GM23338 (cell line): ENCODE measurements at regions not wholly inside any gene's neighbourhood (a gene's known extent, or its start where the extent isn't known, plus 50 kb on each side); places are given as distances from the start of the nearest gene placed in this dataset.

Experiments
- ATAC-seq: fragments of 200-7000 bp; cut with Tn5 transposase; 3 replicates; pipeline ENCODE4 v1.9.1; 2020
- DNase-seq: peaks from one replicate; pipeline ENCODE4 v3.0.0-alpha.2; 2015; ENCODE audit warnings: low spot score
- H2AFZ ChIP-seq: fragments of 200-600 bp; sonication (generic); 2 replicates; pipeline ENCODE4 v1.8.0; 2016; ENCODE audit warnings: antibody characterized with exemption, mild to moderate bottlenecking, moderate library complexity
- H3F3A ChIP-seq: fragments of 200-600 bp; sonication (generic); replicated peaks from 2 replicates; pipeline ENCODE4 v1.8.0; 2017; ENCODE audit warnings: antibody characterized with exemption, mixed run types, low read depth
- H3K27ac ChIP-seq: fragments of 200-600 bp; sonication (generic); 2 replicates; pipeline ENCODE4 v1.6.1; 2016; ENCODE audit warnings: low read depth
- H3K27me3 ChIP-seq: fragments of 200-600 bp; sonication (generic); 2 replicates; pipeline ENCODE4 v1.8.0; 2016; ENCODE audit warnings: mild to moderate bottlenecking, mixed run types, moderate library complexity; ENCODE audit not compliant: insufficient read depth
- H3K36me3 ChIP-seq: fragments of 200-600 bp; sonication (generic); 2 replicates; pipeline ENCODE4 v1.8.0; 2016; ENCODE audit warnings: mild to moderate bottlenecking; ENCODE audit not compliant: insufficient read depth
- H3K4me1 ChIP-seq: fragments of 200-600 bp; sonication (generic); 2 replicates; pipeline ENCODE4 v1.8.0; 2016; ENCODE audit warnings: mild to moderate bottlenecking, moderate library complexity; ENCODE audit not compliant: insufficient read depth
- H3K4me2 ChIP-seq: fragments of 200-600 bp; sonication (generic); 2 replicates; pipeline ENCODE4 v1.7.1; 2017; ENCODE audit warnings: mixed run types
- H3K4me3 ChIP-seq: fragments of 200-600 bp; sonication (generic); 2 replicates; pipeline ENCODE4 v1.6.1; 2016; ENCODE audit warnings: mixed run types
- H3K79me2 ChIP-seq: fragments of 200-600 bp; sonication (generic); replicated peaks from 2 replicates; pipeline ENCODE4 v1.8.0; 2017; ENCODE audit warnings: mild to moderate bottlenecking; ENCODE audit not compliant: insufficient read depth
- H3K9me2 ChIP-seq: fragments of 200-600 bp; sonication (generic); 2 replicates; pipeline ENCODE4 v1.8.0; 2017; ENCODE audit not compliant: insufficient read depth
- H4K20me1 ChIP-seq: fragments of 200-600 bp; sonication (generic); replicated peaks from 2 replicates; pipeline ENCODE4 v1.8.0; 2017; ENCODE audit warnings: mild to moderate bottlenecking; ENCODE audit not compliant: insufficient read depth
- H3K27ac Mint-ChIP-seq: 2 replicates; pipeline ENCODE4 v1.8.0; 2020; ENCODE audit warnings: inconsistent platforms, mild to moderate bottlenecking, moderate library complexity, mixed read lengths
- H3K27me3 Mint-ChIP-seq: 3 replicates; pipeline ENCODE4 v1.8.0; 2022; ENCODE audit warnings: low read depth, mild to moderate bottlenecking, moderate library complexity, mixed read lengths, inconsistent platforms; ENCODE audit not compliant: insufficient read depth, poor library complexity
- H3K36me3 Mint-ChIP-seq: 3 replicates; pipeline ENCODE4 v1.8.0; 2021; ENCODE audit warnings: low read depth, mild to moderate bottlenecking, inconsistent platforms, moderate library complexity, mixed read lengths
- H3K4me1 Mint-ChIP-seq: 3 replicates; pipeline ENCODE4 v1.8.0; 2020; ENCODE audit warnings: mild to moderate bottlenecking, inconsistent platforms, mixed read lengths
- H3K4me3 Mint-ChIP-seq: 3 replicates; pipeline ENCODE4 v1.8.0; 2021; ENCODE audit warnings: moderate library complexity, mild to moderate bottlenecking, inconsistent platforms, mixed read lengths
- H3K9me3 Mint-ChIP-seq: 3 replicates; pipeline ENCODE4 v1.8.0; 2020; ENCODE audit warnings: moderate library complexity, mild to moderate bottlenecking, inconsistent platforms, mixed read lengths
- CREB1 ChIP-seq: fragments of 250-450 bp; sonication (Bioruptor Pico); IDR thresholded peaks from 2 replicates; pipeline ENCODE4 v1.5.0; 2020; ENCODE audit warnings: low read depth, mild to moderate bottlenecking, moderate library complexity
- ETS1 ChIP-seq: IDR thresholded peaks from 2 replicates; pipeline ENCODE4 v1.6.1; 2016; ENCODE audit warnings: antibody characterized with exemption
- EZH2phosphoT487 ChIP-seq: fragments of 200-600 bp; sonication (generic); IDR thresholded peaks from one replicate; pipeline ENCODE4 v1.8.1; 2018; ENCODE audit warnings: antibody characterized with exemption; ENCODE audit not compliant: unreplicated experiment
- JUNB ChIP-seq: IDR thresholded peaks from one replicate; pipeline ENCODE4 v1.6.1; 2016; ENCODE audit warnings: antibody characterized with exemption; ENCODE audit not compliant: unreplicated experiment
- POLR2AphosphoS5 ChIP-seq: IDR thresholded peaks from 2 replicates; pipeline ENCODE4 v1.6.1; 2016; ENCODE audit warnings: antibody characterized with exemption, low read depth
- REST ChIP-seq: IDR thresholded peaks from one replicate; pipeline ENCODE4 v1.6.1; 2018; ENCODE audit warnings: antibody characterized with exemption; ENCODE audit not compliant: unreplicated experiment
- STAT1 ChIP-seq: IDR thresholded peaks from one replicate; pipeline ENCODE4 v1.6.1; 2016; ENCODE audit warnings: antibody characterized with exemption; ENCODE audit not compliant: unreplicated experiment
- ZNF114 ChIP-seq: fragments of 250-450 bp; sonication (Bioruptor Pico); IDR thresholded peaks from 2 replicates; pipeline ENCODE4 v1.5.0; 2020; ENCODE audit warnings: mild to moderate bottlenecking, moderate library complexity
- ZNF462 ChIP-seq: fragments of 250-450 bp; sonication (Bioruptor Pico); IDR thresholded peaks from 2 replicates; pipeline ENCODE4 v1.5.0; 2020; ENCODE audit warnings: mild to moderate bottlenecking, moderate library complexity

- no peaks in the 10 kb centered on the region for H4K20me1 ChIP-seq
- H3K9me2 ChIP-seq: 0 out of 2 replicates have a peak, but pooled peaks cover 6% of the 10 kb centered on the region
- Mint-ChIP-seq H3K4me3 (no peak overlapping the region), H3K27ac (no peak overlapping the region), H3K4me1 (peaks cover 9% of the 10 kb centered on the region), H3K27me3 (no peaks in the 10 kb centered on the region), H3K36me3 (no peaks in the 10 kb centered on the region), H3K9me3 (no peaks in the 10 kb centered on the region)
- no peak overlapping the region for H3K27ac ChIP-seq
- TF ChIP-seq CREB1 (CRISPR knock-in tag) (no peak), POLR2AphosphoS5 (no peak), ZNF114 (CRISPR knock-in tag) (no peak), JUNB (no peak)
- H3K4me2 ChIP-seq: no peak overlapping the region
- no peak overlapping the region for H3K4me3 ChIP-seq
- H3F3A ChIP-seq: no peaks in the 10 kb centered on the region
- peaks cover 11% of the 10 kb centered on the region; the same call in 1 of the 2 replicates for H3K79me2 ChIP-seq
- no peak for DNase-seq
- ATAC-seq: no peak
- H2AFZ ChIP-seq: no peak overlapping the region
- no peaks in the 10 kb centered on the region for H3K27me3 ChIP-seq
- no peaks in the 10 kb centered on the region for H3K36me3 ChIP-seq
- H3K4me1 ChIP-seq: peaks cover 9% of the 10 kb centered on the region; the same call in 1 of the 2 replicates
Observed at GRCh38 chr3:115332998-115333397, 185.9 kb upstream of the ZBTB20 start.

- H3K27ac Mint-ChIP-seq: no peak overlapping the region
- Histone ChIP-seq H3K79me2 (peaks cover 6% of the 10 kb centered on the region; the same call in 1 of the 2 replicates), H3K9me2 (0 out of 2 replicates have a peak, but pooled peaks cover under 1% of the 10 kb centered on the region), H3K27me3 (no peaks in the 10 kb centered on the region), H3K4me1 (0 out of 2 replicates have a peak, but pooled peaks cover 6% of the 10 kb centered on the region), H3K4me2 (no peak overlapping the region), H3K27ac (no peak overlapping the region), H2AFZ (no peak overlapping the region), H3K36me3 (no peaks in the 10 kb centered on the region), H3K4me3 (no peak overlapping the region), H4K20me1 (no peaks in the 10 kb centered on the region), H3F3A (no peaks in the 10 kb centered on the region)
- no peaks in the 10 kb centered on the region; the same call in 1 of the 3 replicates for H3K4me1 Mint-ChIP-seq
- DNase-seq: no peak
- H3K4me3 Mint-ChIP-seq: no peak overlapping the region
- H3K27me3 Mint-ChIP-seq: no peaks in the 10 kb centered on the region
- no peak for ATAC-seq
- H3K36me3 Mint-ChIP-seq: no peaks in the 10 kb centered on the region
- no peaks in the 10 kb centered on the region for H3K9me3 Mint-ChIP-seq
- no peak for TF ChIP-seq ETS1
- TF ChIP-seq STAT1: no peak
- no peak for TF ChIP-seq REST
- no peak for TF ChIP-seq ZNF462 (CRISPR knock-in tag)
- TF ChIP-seq POLR2AphosphoS5: no peak
- TF ChIP-seq JUNB: no peak
- no peak for TF ChIP-seq EZH2phosphoT487
- no peak for TF ChIP-seq CREB1 (CRISPR knock-in tag)
Observed at GRCh38 chr3:115336836-115337235, 189.7 kb upstream of the ZBTB20 start.
